ENCODE measurements at regions not wholly inside any gene's neighbourhood (a gene's known extent, or its start where the extent isn't known, plus 50 kb on each side); places are given as distances from the start of the nearest gene placed in this dataset.

GRCh38 chr4:58453956-58454355 is 1343.8 kb upstream of the IGFBP7 start:
- DNase-seq (ENCODE audit: low read depth, low spot score) (no peak), ATAC-seq (no peak)
- in situ Hi-C loops (cut with HindIII; ENCODE audit: low pct_unique_long_range_greater_than_20kb, low sequenced_read_pairs) = no loop called here
- ChIA-PET CTCF (no interaction called here), POLR2A (no interaction called here)
- Histone ChIP-seq H3K27me3 (ENCODE audit: control insufficient read depth, insufficient read depth, low read length) (no peaks in the 10 kb centered on the region), H3K36me3 (ENCODE audit: control insufficient read depth, insufficient read depth, low read length) (no peaks in the 10 kb centered on the region), H3K9me3 (ENCODE audit: control insufficient read depth, insufficient read depth, low read depth, low read length) (no peaks in the 10 kb centered on the region), H3K4me1 (ENCODE audit: control insufficient read depth, insufficient read depth, low read length) (no peaks in the 10 kb centered on the region), H3K4me3 (ENCODE audit: low read depth in 2 of 2, low read length in 2 of 2) (no peak overlapping the region), H3K27ac (ENCODE audit: low read length) (no peak overlapping the region)
- intact Hi-C loops (cut with micrococcal nuclease; ENCODE audit: unreplicated experiment) = no loop called here
- TF ChIP-seq, protein P1, sequence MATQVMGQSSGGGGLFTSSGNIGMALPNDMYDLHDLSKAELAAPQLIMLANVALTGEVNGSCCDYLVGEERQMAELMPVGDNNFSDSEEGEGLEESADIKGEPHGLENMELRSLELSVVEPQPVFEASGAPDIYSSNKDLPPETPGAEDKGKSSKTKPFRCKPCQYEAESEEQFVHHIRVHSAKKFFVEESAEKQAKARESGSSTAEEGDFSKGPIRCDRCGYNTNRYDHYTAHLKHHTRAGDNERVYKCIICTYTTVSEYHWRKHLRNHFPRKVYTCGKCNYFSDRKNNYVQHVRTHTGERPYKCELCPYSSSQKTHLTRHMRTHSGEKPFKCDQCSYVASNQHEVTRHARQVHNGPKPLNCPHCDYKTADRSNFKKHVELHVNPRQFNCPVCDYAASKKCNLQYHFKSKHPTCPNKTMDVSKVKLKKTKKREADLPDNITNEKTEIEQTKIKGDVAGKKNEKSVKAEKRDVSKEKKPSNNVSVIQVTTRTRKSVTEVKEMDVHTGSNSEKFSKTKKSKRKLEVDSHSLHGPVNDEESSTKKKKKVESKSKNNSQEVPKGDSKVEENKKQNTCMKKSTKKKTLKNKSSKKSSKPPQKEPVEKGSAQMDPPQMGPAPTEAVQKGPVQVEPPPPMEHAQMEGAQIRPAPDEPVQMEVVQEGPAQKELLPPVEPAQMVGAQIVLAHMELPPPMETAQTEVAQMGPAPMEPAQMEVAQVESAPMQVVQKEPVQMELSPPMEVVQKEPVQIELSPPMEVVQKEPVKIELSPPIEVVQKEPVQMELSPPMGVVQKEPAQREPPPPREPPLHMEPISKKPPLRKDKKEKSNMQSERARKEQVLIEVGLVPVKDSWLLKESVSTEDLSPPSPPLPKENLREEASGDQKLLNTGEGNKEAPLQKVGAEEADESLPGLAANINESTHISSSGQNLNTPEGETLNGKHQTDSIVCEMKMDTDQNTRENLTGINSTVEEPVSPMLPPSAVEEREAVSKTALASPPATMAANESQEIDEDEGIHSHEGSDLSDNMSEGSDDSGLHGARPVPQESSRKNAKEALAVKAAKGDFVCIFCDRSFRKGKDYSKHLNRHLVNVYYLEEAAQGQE (IDR thresholded peaks at IDR 0.05; ENCODE audit: insufficient read depth in 1 of 2, low read depth in 2 of 2, low read length in 1 of 2) = no peak
- TF ChIP-seq CTCF (IDR thresholded peaks at IDR 0.05) (no peak), TCF7L2 (IDR thresholded peaks at IDR 0.05; ENCODE audit: low read depth, low read length) (no peak), SIN3A (IDR thresholded peaks at IDR 0.05; ENCODE audit: borderline replicate concordance, insufficient read depth, low read depth, low read length) (no peak), POLR2AphosphoS5 (IDR thresholded peaks at IDR 0.05; ENCODE audit: low read depth, low read length) (no peak)
- no TSS peak for BruUV-seq (replicated peaks)

DNA sequence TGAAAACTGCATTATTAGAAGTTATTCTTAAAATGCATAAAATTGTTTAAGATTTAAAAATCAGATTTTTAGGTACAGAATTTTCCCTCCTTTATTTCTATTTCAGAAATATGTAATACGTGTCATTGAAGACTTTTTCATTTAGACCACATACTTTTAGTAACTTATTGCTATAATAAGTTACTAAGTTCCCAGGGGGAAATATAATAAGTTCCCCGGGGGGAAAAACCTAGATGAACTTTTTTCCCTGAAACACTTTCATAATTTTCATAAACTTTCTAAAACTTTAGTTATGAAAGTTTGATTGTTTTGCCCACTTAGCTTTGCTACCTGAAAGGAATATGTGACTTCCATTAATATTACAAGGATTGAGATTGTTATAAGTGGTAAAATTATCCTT is 1341.5 kb upstream of the IGFBP7 start:
- ChIA-PET POLR2A (no interaction called here), CTCF (no interaction called here)
- intact Hi-C loops (cut with micrococcal nuclease; ENCODE audit: unreplicated experiment) (no loop called here), in situ Hi-C loops (cut with HindIII; ENCODE audit: low pct_unique_long_range_greater_than_20kb, low sequenced_read_pairs) (no loop called here)
- BruUV-seq (replicated peaks) = no TSS peak
- DNase-seq (ENCODE audit: low read depth, low spot score) = no peak
- H3K4me3 ChIP-seq (ENCODE audit: low read depth in 2 of 2, low read length in 2 of 2) = no peak overlapping the region
- no peaks in the 10 kb centered on the region for H3K9me3 ChIP-seq (ENCODE audit: control insufficient read depth, insufficient read depth, low read depth, low read length)
- TF ChIP-seq SIN3A (IDR thresholded peaks at IDR 0.05; ENCODE audit: borderline replicate concordance, insufficient read depth, low read depth, low read length) (no peak), POLR2AphosphoS5 (IDR thresholded peaks at IDR 0.05; ENCODE audit: low read depth, low read length) (no peak), CTCF (IDR thresholded peaks at IDR 0.05) (no peak), TCF7L2 (IDR thresholded peaks at IDR 0.05; ENCODE audit: low read depth, low read length) (no peak)
- TF ChIP-seq, protein P1 (IDR thresholded peaks at IDR 0.05; ENCODE audit: insufficient read depth in 1 of 2, low read depth in 2 of 2, low read length in 1 of 2) = no peak
- H3K27ac ChIP-seq (ENCODE audit: low read length) = no peak overlapping the region
- no peaks in the 10 kb centered on the region for H3K27me3 ChIP-seq (ENCODE audit: control insufficient read depth, insufficient read depth, low read length)
- no peaks in the 10 kb centered on the region for H3K4me1 ChIP-seq (ENCODE audit: control insufficient read depth, insufficient read depth, low read length)
- H3K36me3 ChIP-seq (ENCODE audit: control insufficient read depth, insufficient read depth, low read length) = no peaks in the 10 kb centered on the region
- ATAC-seq = no peak
